ENCODE measurements at regions not wholly inside any gene's neighbourhood (a gene's known extent, or its start where the extent isn't known, plus 50 kb on each side); places are given as distances from the start of the nearest gene placed in this dataset.

DNA sequence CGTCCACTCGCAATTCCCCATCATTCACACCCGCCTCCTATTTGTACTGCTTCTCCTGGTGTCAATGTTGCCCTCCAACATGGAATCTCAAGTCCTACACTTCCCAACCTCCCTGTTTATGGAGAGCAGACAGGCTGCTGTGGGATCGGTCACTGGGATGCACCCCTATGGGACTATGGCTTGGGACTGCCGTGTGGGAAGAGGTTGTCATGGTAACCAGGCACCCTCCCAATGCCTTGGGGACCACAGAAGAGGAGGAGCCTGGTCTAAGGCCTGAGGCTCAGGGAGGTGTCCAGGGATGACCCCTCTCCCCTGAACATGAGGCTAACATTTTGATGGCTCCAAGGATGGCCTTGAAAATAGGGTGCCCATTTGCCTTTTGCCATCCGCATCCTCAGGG is 116.6 kb upstream of the CST7 start:
- Histone ChIP-seq H2AFZ (ENCODE audit: low read depth, low read length) (no peak overlapping the region), H4K20me1 (replicated peaks; ENCODE audit: control insufficient read depth, extremely low read depth, insufficient read depth, low read length) (no peaks in the 10 kb centered on the region), H3K27ac (ENCODE audit: insufficient read depth, low read depth, low read length) (no peak overlapping the region), H3K27me3 (ENCODE audit: control insufficient read depth in 2 of 2, insufficient read depth in 2 of 2, low read length in 2 of 2) (no peaks in the 10 kb centered on the region), H3K79me2 (ENCODE audit: control insufficient read depth, insufficient read depth, low read length) (no peaks in the 10 kb centered on the region), H3K4me3 (replicated peaks in 1 of 3; ENCODE audit: insufficient read depth in 1 of 3, low read depth in 1 of 3, low read length in 3 of 3) (no peak overlapping the region), H3K9me1 (replicated peaks; ENCODE audit: control insufficient read depth, extremely low read depth, insufficient read depth, low read length) (no peaks in the 10 kb centered on the region), H3K36me3 (ENCODE audit: control insufficient read depth in 2 of 2, extremely low read depth in 1 of 2, insufficient read depth in 2 of 2, low read length in 2 of 2) (no peaks in the 10 kb centered on the region), H3K9me3 (replicated peaks; ENCODE audit: control insufficient read depth, insufficient read depth, low read length) (no peaks in the 10 kb centered on the region), H3K9ac (replicated peaks; ENCODE audit: extremely low read depth, insufficient read depth, low read length) (no peak overlapping the region), H3K4me2 (ENCODE audit: insufficient read depth, low read length) (no peak overlapping the region), H3K4me1 (ENCODE audit: control insufficient read depth, extremely low read depth, insufficient read depth, low read length) (no peaks in the 10 kb centered on the region)
- BruUV-seq (replicated peaks), result no TSS peak
- ChIA-PET POLR2A (no interaction called here), CTCF (no interaction called here)
- intact Hi-C loops (cut with micrococcal nuclease), result no loop called here
- dilution Hi-C loops (cut with MboI; ENCODE audit: extremely low pct_ligation_motif_present, low sequenced_read_pairs), result no loop called here
- TF ChIP-seq POLR2AphosphoS5 (IDR thresholded peaks at IDR 0.05; ENCODE audit: insufficient read depth, low read depth, low read length) (no peak), EZH2 (IDR thresholded peaks at IDR 0.05; ENCODE audit: borderline replicate concordance, low read depth, low read length, severe bottlenecking) (no peak), POLR2A (IDR thresholded peaks at IDR 0.05; ENCODE audit: low read depth, low read length) (no peak), JUN (IDR thresholded peaks at IDR 0.05; ENCODE audit: borderline replicate concordance, insufficient read depth, insufficient read length, low read depth) (no peak)
- TF ChIP-seq, protein P1, sequence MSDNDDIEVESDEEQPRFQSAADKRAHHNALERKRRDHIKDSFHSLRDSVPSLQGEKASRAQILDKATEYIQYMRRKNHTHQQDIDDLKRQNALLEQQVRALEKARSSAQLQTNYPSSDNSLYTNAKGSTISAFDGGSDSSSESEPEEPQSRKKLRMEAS (IDR thresholded peaks at IDR 0.05; ENCODE audit: insufficient read depth, insufficient read length), result no peak
- DNase-seq (ENCODE audit: low read depth, low spot score), result no peak
- no peak for FAIRE-seq

DNA sequence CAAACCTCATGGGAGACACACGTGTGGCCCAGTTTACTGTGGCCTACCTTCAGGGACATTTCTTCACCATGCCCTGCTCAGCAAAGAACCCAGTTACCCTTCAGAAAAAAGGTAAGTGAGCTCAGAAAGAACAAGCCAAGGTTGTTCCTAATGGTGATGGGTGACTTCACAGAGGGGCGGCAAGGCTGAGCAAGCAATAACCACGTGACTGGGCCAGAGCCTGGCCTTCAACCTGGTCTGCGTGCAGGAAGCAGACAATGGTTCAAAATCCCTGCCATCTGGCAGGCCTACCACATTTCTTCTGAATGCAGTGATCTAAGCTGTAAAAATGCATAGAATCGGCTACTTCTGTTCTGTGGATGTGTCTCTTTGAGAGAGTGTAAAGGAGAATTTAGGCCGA is 115.5 kb upstream of the CST7 start:
- Histone ChIP-seq H3K79me2 (ENCODE audit: control insufficient read depth, insufficient read depth, low read length) (no peaks in the 10 kb centered on the region), H3K36me3 (ENCODE audit: control insufficient read depth in 2 of 2, extremely low read depth in 1 of 2, insufficient read depth in 2 of 2, low read length in 2 of 2) (no peaks in the 10 kb centered on the region), H3K27ac (ENCODE audit: insufficient read depth, low read depth, low read length) (no peak overlapping the region), H2AFZ (ENCODE audit: low read depth, low read length) (no peak overlapping the region), H3K4me2 (ENCODE audit: insufficient read depth, low read length) (no peak overlapping the region), H3K9me1 (replicated peaks; ENCODE audit: control insufficient read depth, extremely low read depth, insufficient read depth, low read length) (no peaks in the 10 kb centered on the region), H3K4me3 (replicated peaks in 1 of 3; ENCODE audit: insufficient read depth in 1 of 3, low read depth in 1 of 3, low read length in 3 of 3) (no peak overlapping the region), H3K9ac (replicated peaks; ENCODE audit: extremely low read depth, insufficient read depth, low read length) (no peak overlapping the region), H3K9me3 (replicated peaks; ENCODE audit: control insufficient read depth, insufficient read depth, low read length) (no peaks in the 10 kb centered on the region), H4K20me1 (replicated peaks; ENCODE audit: control insufficient read depth, extremely low read depth, insufficient read depth, low read length) (no peaks in the 10 kb centered on the region), H3K4me1 (ENCODE audit: control insufficient read depth, extremely low read depth, insufficient read depth, low read length) (no peaks in the 10 kb centered on the region), H3K27me3 (ENCODE audit: control insufficient read depth in 2 of 2, insufficient read depth in 2 of 2, low read length in 2 of 2) (no peaks in the 10 kb centered on the region)
- POLR2A ChIA-PET, result no interaction called here
- no peak for FAIRE-seq
- intact Hi-C loops (cut with micrococcal nuclease) (no loop called here), dilution Hi-C loops (cut with MboI; ENCODE audit: extremely low pct_ligation_motif_present, low sequenced_read_pairs) (no loop called here)
- CTCF ChIA-PET, result no interaction called here
- no TSS peak for BruUV-seq (replicated peaks)
- no peak for TF ChIP-seq EZH2 (IDR thresholded peaks at IDR 0.05; ENCODE audit: borderline replicate concordance, low read depth, low read length, severe bottlenecking)
- TF ChIP-seq JUN (IDR thresholded peaks at IDR 0.05; ENCODE audit: borderline replicate concordance, insufficient read depth, insufficient read length, low read depth), result no peak
- TF ChIP-seq FOS (IDR thresholded peaks at IDR 0.05; ENCODE audit: borderline replicate concordance, insufficient read depth, low read length), result no peak
- TF ChIP-seq GATA2 (IDR thresholded peaks at IDR 0.05; ENCODE audit: insufficient read depth, insufficient read length, low read depth, low read length), result no peak
- TF ChIP-seq, protein P2, sequence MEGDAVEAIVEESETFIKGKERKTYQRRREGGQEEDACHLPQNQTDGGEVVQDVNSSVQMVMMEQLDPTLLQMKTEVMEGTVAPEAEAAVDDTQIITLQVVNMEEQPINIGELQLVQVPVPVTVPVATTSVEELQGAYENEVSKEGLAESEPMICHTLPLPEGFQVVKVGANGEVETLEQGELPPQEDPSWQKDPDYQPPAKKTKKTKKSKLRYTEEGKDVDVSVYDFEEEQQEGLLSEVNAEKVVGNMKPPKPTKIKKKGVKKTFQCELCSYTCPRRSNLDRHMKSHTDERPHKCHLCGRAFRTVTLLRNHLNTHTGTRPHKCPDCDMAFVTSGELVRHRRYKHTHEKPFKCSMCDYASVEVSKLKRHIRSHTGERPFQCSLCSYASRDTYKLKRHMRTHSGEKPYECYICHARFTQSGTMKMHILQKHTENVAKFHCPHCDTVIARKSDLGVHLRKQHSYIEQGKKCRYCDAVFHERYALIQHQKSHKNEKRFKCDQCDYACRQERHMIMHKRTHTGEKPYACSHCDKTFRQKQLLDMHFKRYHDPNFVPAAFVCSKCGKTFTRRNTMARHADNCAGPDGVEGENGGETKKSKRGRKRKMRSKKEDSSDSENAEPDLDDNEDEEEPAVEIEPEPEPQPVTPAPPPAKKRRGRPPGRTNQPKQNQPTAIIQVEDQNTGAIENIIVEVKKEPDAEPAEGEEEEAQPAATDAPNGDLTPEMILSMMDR (IDR thresholded peaks at IDR 0.05; ENCODE audit: extremely low read depth in 1 of 2, insufficient read depth in 1 of 2, low read depth in 1 of 2, low read length in 2 of 2), result no peak
- TF ChIP-seq, protein P1 (IDR thresholded peaks at IDR 0.05; ENCODE audit: insufficient read depth, insufficient read length), result no peak
- no peak for TF ChIP-seq MYC (IDR thresholded peaks at IDR 0.05; ENCODE audit: low read depth, low read length)
- TF ChIP-seq POLR2AphosphoS5 (IDR thresholded peaks at IDR 0.05; ENCODE audit: insufficient read depth, low read depth, low read length), result no peak
- no peak for TF ChIP-seq POLR2A (IDR thresholded peaks at IDR 0.05; ENCODE audit: low read depth, low read length)
- no peak for DNase-seq (ENCODE audit: low read depth, low spot score)

Measured in endothelial cell of umbilical vein (primary cell).